ENCODE measurements at regions not wholly inside any gene's neighbourhood (a gene's known extent, or its start where the extent isn't known, plus 50 kb on each side); places are given as distances from the start of the nearest gene placed in this dataset.
A peak's percentile ranks its signal among the peaks of the same experiment; 100 is the strongest.
"Not testable (repeated sequence)": the region's sequence is repeated elsewhere in the genome, so short reads cannot be mapped to it uniquely, and the experiment has no call there.

DNA sequence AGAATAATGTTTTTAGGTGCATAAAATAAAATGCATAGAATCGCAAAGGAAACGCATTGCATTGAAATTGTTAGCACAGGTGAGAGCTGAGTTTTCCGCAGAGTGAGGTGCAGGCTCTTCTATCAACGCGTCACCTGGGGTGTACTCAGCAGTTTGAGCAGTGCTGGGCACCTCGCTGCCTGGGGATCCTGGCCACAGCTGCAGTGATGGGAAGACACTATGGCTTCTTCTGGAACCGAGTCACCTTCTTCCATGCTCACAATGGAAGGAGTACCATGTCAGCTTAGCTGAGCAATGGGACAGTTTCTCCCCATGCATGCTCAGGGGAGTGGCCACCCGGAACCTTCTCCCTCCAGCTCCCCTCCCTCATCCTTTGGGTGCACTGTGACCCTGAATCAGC, 95.4 kb upstream of the OTOS start:
- in situ Hi-C loops (cut with HindIII; ENCODE audit: low pct_ligation_motif_present, low pct_unique_long_range_greater_than_20kb, low sequenced_read_pairs) = no loop called here
- DNase-seq = no peak

DNA sequence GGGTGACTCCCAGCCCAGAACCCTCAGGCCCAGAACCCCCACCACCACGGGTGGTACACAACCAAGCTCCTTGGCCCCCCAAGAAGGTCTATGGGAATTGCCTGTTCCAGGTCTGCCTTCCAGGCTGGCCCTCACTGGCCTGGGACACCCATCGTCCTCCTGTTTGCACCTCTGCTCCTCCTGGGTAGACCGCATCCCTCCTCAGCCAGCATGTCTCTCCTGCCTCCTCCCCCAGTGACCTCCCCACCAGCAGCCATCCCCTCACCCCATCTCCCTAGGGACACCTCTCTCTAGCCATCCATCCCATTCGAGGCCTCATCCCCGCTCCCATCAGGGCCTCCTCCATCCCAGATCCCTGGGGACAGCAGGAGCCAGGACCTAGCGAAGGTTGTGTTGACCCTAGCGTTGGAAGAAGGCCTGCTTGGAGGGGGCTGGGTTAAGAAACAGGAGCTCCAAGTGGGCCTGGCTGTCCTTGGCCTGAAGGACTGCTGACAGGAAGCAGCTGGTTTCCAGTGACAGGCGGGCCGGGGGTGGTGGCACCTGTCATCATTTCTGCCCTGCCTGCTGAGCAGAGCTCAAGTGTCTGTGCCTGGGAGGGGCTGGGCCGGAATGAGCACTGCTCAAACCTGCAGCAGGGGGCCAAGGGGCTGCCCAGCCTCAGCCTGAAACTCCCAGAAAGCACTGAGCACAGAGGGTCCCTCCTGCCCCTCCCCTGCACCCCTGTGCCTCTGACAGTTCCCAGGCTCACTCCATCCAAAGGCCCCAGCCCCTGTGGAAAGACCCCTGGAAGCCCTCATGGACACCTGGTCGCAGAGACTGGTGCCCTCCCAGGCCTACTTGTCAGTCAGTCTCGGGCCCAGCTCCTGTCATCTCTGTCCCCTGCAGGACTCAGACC, 96.0 kb upstream of the OTOS start:
- in situ Hi-C loops (cut with HindIII; ENCODE audit: low pct_ligation_motif_present, low pct_unique_long_range_greater_than_20kb, low sequenced_read_pairs) = no loop called here
- no peak for DNase-seq

DNA sequence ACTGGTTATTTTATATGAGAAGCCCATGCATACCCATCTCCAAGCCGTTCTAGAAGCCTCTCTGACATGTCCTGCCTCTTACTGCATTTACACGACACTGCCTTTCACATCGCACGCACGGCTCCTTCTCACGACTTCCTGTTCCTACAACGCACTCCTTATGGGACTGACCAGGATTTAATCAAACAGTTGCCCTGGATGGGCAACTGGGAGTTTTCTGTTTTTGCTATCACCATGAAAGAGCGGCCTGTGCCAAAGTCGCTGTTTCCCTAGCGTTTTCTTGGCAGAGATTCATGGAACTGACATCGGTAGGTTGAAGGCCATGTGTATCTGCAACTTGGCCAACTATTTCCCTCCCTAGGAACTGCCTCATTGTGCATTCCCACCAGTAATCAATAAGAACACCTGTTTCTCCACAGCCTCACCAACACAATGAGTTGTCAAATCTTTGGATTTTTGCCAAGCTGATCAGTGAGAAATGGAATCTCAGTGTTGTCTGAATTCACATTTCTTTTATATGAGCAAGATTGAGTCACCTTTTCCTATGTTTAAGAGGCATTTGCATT, 97.2 kb upstream of the OTOS start:
- DNase-seq = peak; percentile 15
- in situ Hi-C loops (cut with HindIII; ENCODE audit: low pct_ligation_motif_present, low pct_unique_long_range_greater_than_20kb, low sequenced_read_pairs) = no loop called here

DNA sequence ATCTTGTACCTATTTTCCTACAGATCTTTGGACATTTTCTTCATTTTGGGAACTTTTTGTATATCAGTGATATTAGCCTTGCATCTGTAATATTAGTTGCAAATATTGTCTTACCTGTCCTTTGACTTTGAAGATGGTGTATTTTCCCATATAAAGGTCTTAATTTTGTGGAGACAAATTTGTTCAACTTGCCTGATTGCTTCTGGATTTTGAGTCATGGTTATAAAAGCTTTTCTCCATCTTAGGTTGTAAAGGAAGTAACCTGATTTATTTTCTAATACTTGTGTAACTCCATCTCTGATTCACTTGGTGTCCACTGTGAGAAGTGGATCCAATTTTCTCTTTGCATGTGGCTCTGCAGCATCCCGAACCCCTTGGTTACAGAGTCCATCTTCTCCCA, 97.7 kb upstream of the OTOS start:
- DNase-seq = no peak
- in situ Hi-C loops (cut with HindIII; ENCODE audit: low pct_ligation_motif_present, low pct_unique_long_range_greater_than_20kb, low sequenced_read_pairs) = no loop called here

DNA sequence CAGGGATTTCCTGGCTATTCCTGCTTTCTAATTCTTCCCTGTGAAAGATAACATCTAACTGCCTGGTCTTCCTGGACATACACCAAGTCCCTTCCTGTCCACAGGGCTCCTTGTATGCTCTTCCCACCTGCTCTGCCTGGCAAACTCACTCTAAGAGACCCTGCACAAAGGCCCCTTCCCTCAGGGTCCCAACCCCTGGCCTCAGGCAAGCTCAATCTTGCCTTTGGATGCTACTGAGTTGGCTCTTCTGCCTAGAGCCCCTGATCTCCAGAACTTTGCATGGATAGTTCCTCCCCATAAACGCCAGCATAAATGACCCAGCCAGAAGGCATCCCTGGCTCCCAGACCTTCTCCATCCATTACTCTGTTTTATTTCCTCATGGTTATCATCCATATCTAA, 98.3 kb upstream of the OTOS start:
- in situ Hi-C loops (cut with HindIII; ENCODE audit: low pct_ligation_motif_present, low pct_unique_long_range_greater_than_20kb, low sequenced_read_pairs) = no loop called here
- no peak for DNase-seq

DNA sequence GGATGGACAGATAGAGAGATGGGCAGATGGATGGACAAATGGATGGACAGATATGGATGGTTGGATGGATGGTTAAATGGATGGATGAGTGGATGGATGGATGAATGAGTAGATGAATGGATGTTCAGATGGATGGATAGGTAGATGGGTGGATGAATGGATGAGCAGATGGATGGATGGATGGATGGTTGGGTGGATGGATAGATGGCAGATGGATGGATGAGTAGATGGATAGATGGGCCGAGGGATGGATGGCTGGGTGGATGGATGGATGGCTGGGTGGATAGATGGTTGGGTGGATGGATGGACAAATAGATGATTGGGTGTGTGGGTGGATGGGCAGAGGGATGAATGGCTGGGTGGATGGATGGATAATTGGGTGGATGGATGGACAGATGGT, 98.9 kb upstream of the OTOS start:
- in situ Hi-C loops (cut with HindIII; ENCODE audit: low pct_ligation_motif_present, low pct_unique_long_range_greater_than_20kb, low sequenced_read_pairs) = no loop called here

DNA sequence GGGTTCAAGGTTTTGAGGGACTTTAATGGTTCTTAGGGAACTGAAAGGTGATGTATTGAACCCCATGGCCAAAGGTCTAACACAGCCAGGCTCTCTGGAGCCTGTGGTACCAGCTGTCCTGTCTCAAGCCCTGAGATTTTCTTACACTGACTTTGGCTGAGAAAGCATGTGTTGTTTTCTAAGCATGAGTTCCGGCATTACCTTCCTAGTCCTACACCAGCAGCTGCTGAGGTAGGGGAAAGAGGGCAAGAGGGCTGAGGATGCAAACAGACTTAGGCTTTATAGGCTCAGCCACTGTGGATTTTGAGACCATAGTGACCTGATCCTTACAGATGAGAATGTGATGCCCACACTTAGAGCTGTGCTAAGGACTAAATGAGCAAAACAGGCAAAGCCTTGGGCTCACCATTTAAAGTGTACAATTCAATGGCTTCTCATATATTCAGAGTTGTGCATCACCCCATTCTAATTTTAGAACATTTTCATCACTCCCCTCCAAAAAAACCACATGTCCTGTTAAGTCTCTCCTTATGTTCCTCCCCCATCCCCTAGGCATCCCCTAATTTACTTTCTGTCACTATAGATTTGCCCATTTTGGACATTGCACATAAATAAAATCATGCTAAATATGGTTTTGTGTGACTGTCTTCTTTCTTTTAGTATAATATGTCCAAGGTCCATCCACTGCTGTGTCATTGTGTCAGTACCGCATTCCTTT, 99.7 kb upstream of the OTOS start:
- in situ Hi-C loops (cut with HindIII; ENCODE audit: low pct_ligation_motif_present, low pct_unique_long_range_greater_than_20kb, low sequenced_read_pairs) = no loop called here
- no peak for DNase-seq

More for the DNA sequence above, 98.9 kb upstream of the OTOS start:
- no peak for DNase-seq

DNA sequence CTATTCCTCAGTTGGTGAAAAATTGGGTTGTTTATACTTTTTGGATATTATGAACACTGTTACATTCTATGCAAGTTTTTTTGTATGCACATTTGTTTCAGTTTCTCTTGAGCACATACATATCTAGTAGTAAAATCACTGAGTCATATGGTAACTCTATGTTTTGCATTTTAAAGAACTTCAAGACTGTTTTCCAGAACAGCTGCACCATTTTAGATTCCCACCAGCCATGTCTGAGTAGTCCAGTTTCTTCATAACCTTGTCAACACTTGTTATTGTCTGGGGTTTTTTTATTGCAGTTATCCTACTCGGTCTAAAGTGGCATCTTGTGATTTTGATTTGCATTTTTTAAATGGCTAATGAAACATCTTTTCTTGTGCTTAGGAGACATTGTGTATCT, 100.3 kb upstream of the OTOS start:
- in situ Hi-C loops (cut with HindIII; ENCODE audit: low pct_ligation_motif_present, low pct_unique_long_range_greater_than_20kb, low sequenced_read_pairs) = no loop called here
- no peak for DNase-seq

DNA sequence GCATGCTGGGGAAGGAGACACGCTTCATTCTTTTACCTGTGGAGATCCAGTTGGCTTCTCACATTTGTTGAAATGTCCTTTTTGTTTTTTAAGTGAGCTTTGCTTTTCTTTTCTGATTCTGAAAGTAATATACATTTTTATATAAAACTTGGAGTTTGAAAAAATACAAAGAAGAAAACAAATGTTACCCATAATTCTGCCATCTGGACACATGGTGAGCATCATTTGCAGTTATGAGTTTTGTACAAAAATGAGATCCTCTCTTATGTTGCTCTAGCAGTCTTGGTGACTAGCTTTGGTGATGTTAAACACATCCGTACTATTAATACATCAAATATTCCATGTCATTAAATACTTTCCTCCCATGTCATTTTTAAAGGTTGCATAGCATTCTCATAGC, 101.1 kb upstream of the OTOS start:
- no peak for DNase-seq
- in situ Hi-C loops (cut with HindIII; ENCODE audit: low pct_ligation_motif_present, low pct_unique_long_range_greater_than_20kb, low sequenced_read_pairs) = no loop called here

DNA sequence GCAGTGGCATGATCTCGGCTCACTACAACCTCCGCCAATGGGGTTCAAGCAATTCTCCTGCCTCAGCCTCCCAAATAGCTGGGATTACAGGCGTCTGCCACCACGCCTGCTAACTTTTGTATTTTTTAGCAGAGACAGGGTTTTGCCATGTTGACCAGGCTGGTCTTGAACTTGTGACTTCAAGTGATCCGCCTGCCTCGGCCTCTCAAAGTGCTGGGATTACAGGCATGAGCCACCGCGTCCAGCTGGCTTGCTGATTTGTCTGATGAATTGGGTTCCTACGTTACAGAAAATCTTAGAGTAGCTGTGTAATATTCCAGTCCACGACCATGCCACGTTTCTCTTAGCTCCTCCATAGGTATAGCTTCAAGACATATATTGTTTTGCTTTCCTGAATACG, 102.6 kb upstream of the OTOS start:
- in situ Hi-C loops (cut with HindIII; ENCODE audit: low pct_ligation_motif_present, low pct_unique_long_range_greater_than_20kb, low sequenced_read_pairs) = not testable (repeated sequence)

DNA sequence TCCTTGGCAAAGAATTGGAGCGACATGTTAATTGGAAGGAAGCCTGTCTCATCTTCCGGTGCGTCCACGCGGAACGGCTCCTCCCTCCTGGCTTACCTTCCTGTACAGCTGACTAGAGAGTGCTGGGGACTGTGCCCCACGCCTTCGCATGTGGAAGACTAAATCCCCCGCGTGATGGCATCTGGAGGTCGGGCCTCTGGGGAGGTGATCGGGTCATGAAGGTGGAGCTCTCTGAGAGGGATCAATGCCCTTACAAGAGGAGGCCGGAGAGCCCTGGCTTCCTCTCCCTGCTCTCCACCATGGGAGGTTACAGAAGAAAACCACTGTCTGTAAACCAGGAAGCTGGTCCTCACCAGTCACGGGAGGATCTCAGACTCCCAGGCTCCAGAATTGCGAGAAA, 104.1 kb upstream of the OTOS start:
- in situ Hi-C loops (cut with HindIII; ENCODE audit: low pct_ligation_motif_present, low pct_unique_long_range_greater_than_20kb, low sequenced_read_pairs) = no loop called here

More for the DNA sequence above, 102.6 kb upstream of the OTOS start:
- not testable (repeated sequence) for DNase-seq

DNA sequence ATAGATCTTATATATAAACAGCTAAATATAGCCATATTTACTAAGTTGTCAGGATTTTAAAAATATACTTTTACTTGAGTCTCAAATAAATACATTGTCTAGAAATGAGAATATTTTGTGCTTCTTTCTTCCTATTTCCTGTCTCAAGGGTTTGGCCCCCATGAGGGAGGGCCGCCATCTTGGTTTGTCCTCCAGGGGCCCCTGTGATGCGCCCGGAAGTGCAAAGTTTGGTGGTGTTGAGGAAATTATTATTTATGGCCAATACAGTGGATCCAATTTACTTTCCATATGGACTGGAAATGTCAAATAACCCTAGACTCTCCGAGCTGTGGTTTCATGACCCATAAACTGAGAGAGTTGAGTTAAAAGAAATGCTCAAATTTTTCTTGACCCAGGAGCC, 104.7 kb upstream of the OTOS start:
- in situ Hi-C loops (cut with HindIII; ENCODE audit: low pct_ligation_motif_present, low pct_unique_long_range_greater_than_20kb, low sequenced_read_pairs) = no loop called here
- no peak for DNase-seq

More for the DNA sequence above, 104.1 kb upstream of the OTOS start:
- no peak for DNase-seq

DNA sequence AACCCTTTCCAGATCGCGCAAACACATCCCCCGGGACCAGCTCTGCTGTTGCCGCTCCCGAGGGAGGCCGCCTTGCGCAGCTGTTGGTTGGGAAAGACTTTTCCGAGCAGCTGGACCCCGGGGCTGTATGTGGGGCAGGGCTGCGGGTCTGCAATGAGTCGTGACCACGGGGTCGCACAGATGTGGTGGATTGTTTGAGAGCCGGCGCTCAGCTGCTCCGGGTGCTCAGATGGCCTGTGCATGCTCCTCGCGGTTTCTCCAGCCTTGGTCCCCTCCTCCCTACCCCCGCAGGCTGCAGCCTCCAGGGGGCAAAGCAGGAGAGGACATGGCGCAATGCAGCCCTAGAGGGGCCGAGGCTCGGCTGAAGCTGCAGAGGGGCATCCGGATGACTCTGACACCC, 105.2 kb upstream of the OTOS start:
- DNase-seq = no peak
- in situ Hi-C loops (cut with HindIII; ENCODE audit: low pct_ligation_motif_present, low pct_unique_long_range_greater_than_20kb, low sequenced_read_pairs) = no loop called here

DNA sequence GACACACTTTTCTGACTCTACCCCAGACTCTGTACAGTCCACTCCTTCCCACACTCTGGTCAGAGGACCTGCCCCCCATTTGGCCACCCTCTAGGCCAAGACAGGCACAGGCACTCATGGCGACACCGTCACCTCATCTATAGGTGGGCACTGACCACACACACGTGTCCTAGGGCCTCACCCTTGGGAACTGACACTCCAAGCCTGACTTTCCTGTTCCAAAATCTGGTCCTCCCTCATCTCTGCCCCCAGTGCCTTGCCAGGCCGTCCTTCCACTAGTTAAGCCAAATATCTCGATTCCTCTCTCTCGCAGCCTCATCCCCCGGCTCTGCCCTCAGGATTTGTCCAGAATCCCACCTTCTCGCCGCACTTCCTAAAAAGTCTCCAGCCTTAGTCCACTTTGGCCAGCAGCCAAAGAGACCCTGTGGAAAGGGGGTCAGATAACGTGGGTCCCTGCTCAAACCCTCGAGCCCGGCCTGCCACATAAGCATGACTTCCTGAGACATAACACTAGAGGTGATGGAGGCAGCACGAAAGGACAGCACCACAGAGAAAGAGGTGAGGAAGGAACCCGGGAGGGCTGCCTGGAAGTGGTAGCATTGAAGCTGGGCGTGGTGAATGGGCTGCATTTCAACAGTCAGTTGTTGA, 105.8 kb upstream of the OTOS start:
- in situ Hi-C loops (cut with HindIII; ENCODE audit: low pct_ligation_motif_present, low pct_unique_long_range_greater_than_20kb, low sequenced_read_pairs) = no loop called here
- no peak for DNase-seq

DNA sequence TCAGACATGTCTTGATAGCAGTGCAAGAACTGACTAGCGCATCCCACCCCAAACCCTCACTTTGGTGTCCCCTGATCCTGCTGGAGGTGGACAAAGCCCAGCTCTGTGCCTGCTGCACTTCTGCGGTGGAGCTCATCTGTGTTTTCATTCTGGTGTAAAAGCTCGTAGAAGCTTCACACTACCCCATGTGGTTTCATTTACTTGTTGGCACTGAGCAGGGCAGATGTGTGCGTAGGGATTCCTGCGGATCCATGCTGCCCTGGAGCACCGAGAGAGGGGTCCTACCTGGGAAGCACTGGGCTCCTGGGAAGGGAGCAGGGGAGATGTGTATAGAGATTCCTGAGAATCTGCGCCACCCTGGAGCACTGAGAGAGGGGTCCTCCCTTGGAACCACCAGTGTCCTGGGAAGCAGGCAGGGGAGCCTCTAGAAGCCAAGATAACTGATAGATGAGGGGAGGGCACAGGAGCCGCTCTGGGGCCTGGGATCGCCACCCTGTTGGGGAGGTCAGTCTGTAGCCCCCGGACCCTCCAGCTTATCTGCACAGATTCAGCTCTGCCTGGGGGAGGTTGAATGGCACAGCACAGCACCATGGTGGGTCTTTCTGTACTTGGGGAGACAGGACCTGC, 106.9 kb upstream of the OTOS start:
- in situ Hi-C loops (cut with HindIII; ENCODE audit: low pct_ligation_motif_present, low pct_unique_long_range_greater_than_20kb, low sequenced_read_pairs) = no loop called here
- DNase-seq = no peak

DNA sequence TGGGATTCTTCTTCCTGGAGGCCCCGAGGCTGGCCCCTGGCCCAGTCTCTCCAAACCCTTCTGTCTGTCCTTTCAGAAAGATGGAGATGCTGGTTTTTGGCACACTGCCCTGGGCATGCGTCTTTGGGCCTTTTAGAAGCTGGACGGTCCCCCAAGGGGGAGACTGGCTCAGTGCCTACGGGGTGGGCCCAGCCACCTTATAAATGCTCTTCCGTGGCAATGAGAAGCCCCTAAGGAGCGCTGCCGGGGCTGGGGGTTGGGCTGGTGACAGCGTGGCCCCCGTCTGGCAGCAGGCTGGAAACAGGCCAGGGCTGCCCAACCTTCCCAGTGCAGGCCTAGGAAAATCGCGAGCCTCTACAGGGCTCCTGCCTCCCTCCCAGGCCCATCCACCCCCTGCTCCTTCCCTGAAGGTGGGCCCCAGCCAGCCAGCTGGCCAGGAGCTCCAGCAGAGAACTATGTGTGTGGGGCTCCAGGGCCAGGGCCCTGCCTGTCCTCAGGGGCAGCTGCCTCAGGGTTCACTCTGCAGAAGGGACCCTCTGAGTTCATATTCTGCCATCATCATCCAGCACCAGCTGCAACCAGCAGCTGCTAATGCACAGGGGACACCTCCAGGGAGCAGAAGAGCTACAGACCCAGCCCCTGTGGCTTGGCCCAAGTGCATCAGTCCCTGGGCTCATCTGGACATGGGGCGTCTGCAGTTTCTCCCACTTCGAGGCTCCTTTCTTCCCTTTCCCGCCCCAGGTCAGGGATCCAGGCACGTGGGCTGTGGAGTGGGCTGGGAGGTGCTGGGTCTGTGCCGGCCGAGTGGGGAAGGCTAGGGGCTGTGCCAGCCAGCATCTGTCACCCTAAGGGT, 107.6 kb upstream of the OTOS start:
- DNase-seq = no peak
- in situ Hi-C loops (cut with HindIII; ENCODE audit: low pct_ligation_motif_present, low pct_unique_long_range_greater_than_20kb, low sequenced_read_pairs) = no loop called here

DNA sequence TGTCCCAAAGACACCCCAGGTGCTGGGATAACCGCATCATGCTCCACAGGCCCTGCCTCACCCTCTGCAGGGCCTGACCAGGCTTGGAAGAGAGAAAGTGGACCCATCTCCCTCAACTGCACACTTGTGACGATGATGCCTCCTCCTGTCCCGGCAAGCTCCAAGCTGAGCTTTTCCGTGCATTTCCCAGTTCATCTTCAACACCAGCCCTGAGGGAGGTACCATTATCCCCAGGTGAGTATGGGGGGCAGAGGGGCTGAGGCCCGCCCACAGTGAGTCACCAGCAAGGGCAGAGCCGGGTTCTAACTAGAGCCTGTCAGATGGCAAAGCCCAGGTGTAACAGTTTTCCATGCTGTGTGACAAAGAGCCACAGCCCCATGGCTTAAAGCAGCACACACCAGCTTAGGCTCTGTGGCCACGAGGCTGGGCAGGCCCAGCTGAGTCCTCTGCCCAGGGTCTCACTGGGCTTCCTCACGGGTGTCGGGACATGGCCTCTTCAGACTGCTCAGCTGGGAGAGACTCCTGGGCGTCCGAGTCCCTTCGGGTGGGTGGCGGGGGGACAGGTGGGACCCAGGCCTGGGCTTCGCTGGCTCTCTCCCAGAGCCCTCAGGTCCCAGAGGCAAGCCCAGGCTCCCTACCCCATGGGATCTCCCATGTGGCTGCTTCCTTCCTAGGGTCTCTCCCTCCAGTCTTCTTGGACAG, 108.4 kb upstream of the OTOS start:
- in situ Hi-C loops (cut with HindIII; ENCODE audit: low pct_ligation_motif_present, low pct_unique_long_range_greater_than_20kb, low sequenced_read_pairs) = no loop called here
- no peak for DNase-seq
